ENCODE measurements at regions not wholly inside any gene's neighbourhood (a gene's known extent, or its start where the extent isn't known, plus 50 kb on each side); places are given as distances from the start of the nearest gene placed in this dataset.

DNA sequence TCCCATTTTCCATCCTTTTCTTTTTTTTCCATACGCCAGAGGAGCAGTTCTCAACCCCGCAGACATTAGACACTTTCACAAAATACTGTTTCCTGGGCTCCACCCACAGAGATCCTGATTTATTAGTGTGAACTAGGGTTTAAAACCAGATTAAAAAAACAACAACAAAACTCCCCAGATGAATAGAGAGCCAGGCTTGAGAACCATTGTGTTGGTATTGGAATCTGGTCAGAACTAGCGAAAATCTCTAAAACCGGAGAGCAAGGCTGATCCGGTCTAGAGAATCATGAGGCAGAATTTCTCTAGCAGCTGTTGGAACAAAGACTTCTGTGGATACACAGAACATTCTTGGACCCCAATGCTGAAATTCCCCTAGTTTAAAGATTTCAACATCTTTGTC is 173.0 kb downstream of the PCSK1 start:
- H3K4me3 Mint-ChIP-seq = no peak overlapping the region

GRCh38 chr5:96259151-96259772 is 173.8 kb downstream of the PCSK1 start:
- no peak for TF ChIP-seq CTCF (IDR thresholded peaks at IDR 0.05)
- H3K9me3 Mint-ChIP-seq = no peaks in the 10 kb centered on the region
- H3K4me1 Mint-ChIP-seq = peaks cover 30% of the 10 kb centered on the region
- H3K4me3 Mint-ChIP-seq = no peak overlapping the region
- H3K36me3 Mint-ChIP-seq (ENCODE audit: low read depth) = no peaks in the 10 kb centered on the region
- H3K27me3 Mint-ChIP-seq (ENCODE audit: low read depth, poor library complexity) = peaks cover 3% of the 10 kb centered on the region
- DNase-seq = no peak
- H3K27ac Mint-ChIP-seq = no peak overlapping the region

More for the DNA sequence above, 173.0 kb downstream of the PCSK1 start:
- no peaks in the 10 kb centered on the region for H3K9me3 Mint-ChIP-seq
- no peak overlapping the region for H3K27ac Mint-ChIP-seq
- no peak for TF ChIP-seq CTCF (IDR thresholded peaks at IDR 0.05)
- H3K36me3 Mint-ChIP-seq (ENCODE audit: low read depth) = no peaks in the 10 kb centered on the region
- DNase-seq = no peak
- peaks cover 3% of the 10 kb centered on the region for H3K27me3 Mint-ChIP-seq (ENCODE audit: low read depth, poor library complexity)
- H3K4me1 Mint-ChIP-seq = peaks cover 30% of the 10 kb centered on the region

GRCh38 chr5:96258692-96259091 is 174.4 kb downstream of the PCSK1 start:
- Mint-ChIP-seq H3K27me3 (ENCODE audit: low read depth, poor library complexity) (peaks cover 3% of the 10 kb centered on the region), H3K4me1 (peaks cover 30% of the 10 kb centered on the region), H3K4me3 (no peak overlapping the region), H3K27ac (no peak overlapping the region), H3K36me3 (ENCODE audit: low read depth) (no peaks in the 10 kb centered on the region), H3K9me3 (no peaks in the 10 kb centered on the region)
- TF ChIP-seq CTCF (IDR thresholded peaks at IDR 0.05) = no peak
- DNase-seq = no peak

- Mint-ChIP-seq H3K4me3 (no peak overlapping the region), H3K4me1 (peaks cover 30% of the 10 kb centered on the region), H3K9me3 (no peaks in the 10 kb centered on the region), H3K27me3 (ENCODE audit: low read depth, poor library complexity) (peaks cover 3% of the 10 kb centered on the region), H3K36me3 (ENCODE audit: low read depth) (no peaks in the 10 kb centered on the region), H3K27ac (no peak overlapping the region)
- no peak for TF ChIP-seq CTCF (IDR thresholded peaks at IDR 0.05)
- no peak for DNase-seq
These were observed 175.1 kb downstream of the PCSK1 start for GRCh38 chr5:96257904-96258303.

GRCh38 chr5:96256795-96257470 is 176.1 kb downstream of the PCSK1 start:
- Mint-ChIP-seq H3K9me3 (no peaks in the 10 kb centered on the region), H3K36me3 (ENCODE audit: low read depth) (no peaks in the 10 kb centered on the region), H3K27ac (no peak overlapping the region), H3K4me1 (peaks cover 30% of the 10 kb centered on the region), H3K4me3 (no peak overlapping the region), H3K27me3 (ENCODE audit: low read depth, poor library complexity) (peaks cover 3% of the 10 kb centered on the region)
- peak; percentile 12 for DNase-seq
- no peak for TF ChIP-seq CTCF (IDR thresholded peaks at IDR 0.05)
